ENCODE measurements at regions not wholly inside any gene's neighbourhood (a gene's known extent, or its start where the extent isn't known, plus 50 kb on each side); places are given as distances from the start of the nearest gene placed in this dataset.

- intact Hi-C loops (cut with micrococcal nuclease) = no loop called here
- H3K9me3 Mint-ChIP-seq = no peaks in the 10 kb centered on the region
- no peaks in the 10 kb centered on the region for H3K27me3 Mint-ChIP-seq (ENCODE audit: low read depth)
- no peak for DNase-seq (ENCODE audit: low spot score)
- no peaks in the 10 kb centered on the region for H3K36me3 Mint-ChIP-seq (ENCODE audit: low read depth)
- no peaks in the 10 kb centered on the region for H3K4me1 Mint-ChIP-seq (ENCODE audit: low read depth)
- no peak overlapping the region for H3K27ac Mint-ChIP-seq
- H3K4me3 Mint-ChIP-seq (ENCODE audit: low read depth) = no peak overlapping the region
Measured at GRCh38 chr7:15998617-15999016, 312.1 kb upstream of the MEOX2 start.

DNA sequence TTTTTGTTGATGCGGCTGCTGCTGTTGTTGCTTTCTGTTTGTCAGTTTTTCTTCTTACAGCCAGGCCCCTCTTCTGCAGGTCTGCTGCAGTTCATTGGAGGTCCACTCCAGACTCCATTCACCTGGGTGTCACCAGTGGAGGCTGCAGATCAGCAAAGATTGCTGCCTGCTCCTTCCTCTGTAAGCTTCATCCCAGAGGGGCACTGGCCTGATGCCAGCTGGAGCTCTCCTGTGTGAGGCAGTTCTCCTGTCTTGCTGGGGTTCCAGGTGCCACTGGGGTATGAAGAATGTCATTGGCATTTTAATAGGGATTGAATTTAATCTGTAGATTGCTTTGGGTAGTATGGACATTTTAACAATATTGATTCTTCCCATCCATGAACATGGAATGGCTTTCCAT, 308.5 kb upstream of the MEOX2 start:
- Mint-ChIP-seq H3K36me3 (ENCODE audit: low read depth) (no peaks in the 10 kb centered on the region), H3K27me3 (ENCODE audit: low read depth) (no peaks in the 10 kb centered on the region), H3K27ac (no peak overlapping the region), H3K9me3 (no peaks in the 10 kb centered on the region), H3K4me1 (ENCODE audit: low read depth) (no peaks in the 10 kb centered on the region), H3K4me3 (ENCODE audit: low read depth) (no peak overlapping the region)
- intact Hi-C loops (cut with micrococcal nuclease) = no loop called here
- no peak for DNase-seq (ENCODE audit: low spot score)

GRCh38 chr7:15989194-15989593, 302.7 kb upstream of the MEOX2 start:
- Mint-ChIP-seq H3K27me3 (ENCODE audit: low read depth) (no peaks in the 10 kb centered on the region), H3K4me3 (ENCODE audit: low read depth) (no peak overlapping the region), H3K4me1 (ENCODE audit: low read depth) (no peaks in the 10 kb centered on the region), H3K27ac (no peak overlapping the region), H3K36me3 (ENCODE audit: low read depth) (no peaks in the 10 kb centered on the region), H3K9me3 (no peaks in the 10 kb centered on the region)
- intact Hi-C loops (cut with micrococcal nuclease) = no loop called here
- no peak for DNase-seq (ENCODE audit: low spot score)

GRCh38 chr7:15985587-15986384, 299.3 kb upstream of the MEOX2 start:
- intact Hi-C loops (cut with micrococcal nuclease) = no loop called here
- Mint-ChIP-seq H3K27ac (no peak overlapping the region), H3K4me3 (ENCODE audit: low read depth) (no peak overlapping the region), H3K4me1 (ENCODE audit: low read depth) (no peaks in the 10 kb centered on the region), H3K9me3 (no peaks in the 10 kb centered on the region), H3K36me3 (ENCODE audit: low read depth) (no peaks in the 10 kb centered on the region), H3K27me3 (ENCODE audit: low read depth) (no peaks in the 10 kb centered on the region)
- DNase-seq (ENCODE audit: low spot score) = no peak

GRCh38 chr7:15977663-15978062, 291.2 kb upstream of the MEOX2 start:
- Mint-ChIP-seq H3K27me3 (ENCODE audit: low read depth) (no peaks in the 10 kb centered on the region), H3K4me3 (ENCODE audit: low read depth) (no peak overlapping the region), H3K36me3 (ENCODE audit: low read depth) (no peaks in the 10 kb centered on the region), H3K4me1 (ENCODE audit: low read depth) (no peaks in the 10 kb centered on the region), H3K27ac (no peak overlapping the region), H3K9me3 (no peaks in the 10 kb centered on the region)
- intact Hi-C loops (cut with micrococcal nuclease) = no loop called here
- no peak for DNase-seq (ENCODE audit: low spot score)

DNA sequence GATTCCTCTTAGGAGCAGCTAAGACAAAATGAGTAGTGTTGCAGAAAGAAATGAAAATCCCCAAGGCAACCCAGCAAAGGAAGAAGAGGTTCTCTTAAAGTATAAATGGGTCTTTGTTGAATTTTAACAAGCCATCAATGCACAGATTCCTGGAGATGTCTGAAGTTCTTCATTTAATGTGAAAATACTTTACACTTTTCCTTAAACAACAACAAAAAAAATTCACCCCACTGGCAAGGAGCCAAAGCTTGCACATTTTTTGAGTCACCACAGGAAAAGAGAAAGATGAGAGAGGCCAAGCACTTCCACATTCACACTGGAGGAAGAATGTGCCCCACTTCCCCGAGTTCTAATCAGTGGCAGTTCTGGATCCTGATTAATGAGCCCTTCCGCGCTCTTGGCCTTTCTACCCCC, 286.4 kb upstream of the MEOX2 start:
- DNase-seq (ENCODE audit: low spot score) = no peak
- Mint-ChIP-seq H3K4me3 (ENCODE audit: low read depth) (no peak overlapping the region), H3K4me1 (ENCODE audit: low read depth) (no peaks in the 10 kb centered on the region), H3K27me3 (ENCODE audit: low read depth) (no peaks in the 10 kb centered on the region), H3K27ac (no peak overlapping the region), H3K9me3 (no peaks in the 10 kb centered on the region), H3K36me3 (ENCODE audit: low read depth) (no peaks in the 10 kb centered on the region)
- intact Hi-C loops (cut with micrococcal nuclease) = no loop called here

DNA sequence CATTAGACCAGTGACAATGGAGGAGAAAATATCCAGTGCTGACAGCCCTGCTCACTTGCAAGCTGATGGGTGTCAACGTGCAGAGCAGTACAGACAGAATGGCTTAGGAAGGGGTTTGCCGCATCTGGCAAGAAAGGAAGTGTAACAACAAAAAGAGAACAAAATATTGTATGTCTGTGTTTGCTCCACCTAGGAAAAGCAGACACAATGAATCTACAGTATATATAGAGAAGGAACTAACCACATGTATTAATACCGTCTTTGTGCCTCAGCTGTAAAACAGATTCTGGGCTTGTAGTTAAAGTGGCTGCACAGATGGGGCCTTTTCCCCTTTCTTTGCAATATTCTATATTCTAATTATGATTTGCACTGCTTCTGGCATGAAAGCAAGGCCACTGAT, 281.1 kb upstream of the MEOX2 start:
- no peak overlapping the region for H3K27ac Mint-ChIP-seq
- no peaks in the 10 kb centered on the region for H3K4me1 Mint-ChIP-seq (ENCODE audit: low read depth)
- no peak overlapping the region for H3K4me3 Mint-ChIP-seq (ENCODE audit: low read depth)
- H3K27me3 Mint-ChIP-seq (ENCODE audit: low read depth) = no peaks in the 10 kb centered on the region
- intact Hi-C loops (cut with micrococcal nuclease) = no loop called here
- no peak for DNase-seq (ENCODE audit: low spot score)
- no peaks in the 10 kb centered on the region for H3K9me3 Mint-ChIP-seq
- H3K36me3 Mint-ChIP-seq (ENCODE audit: low read depth) = no peaks in the 10 kb centered on the region

GRCh38 chr7:15967121-15967520, 280.6 kb upstream of the MEOX2 start:
- H3K36me3 Mint-ChIP-seq (ENCODE audit: low read depth) = no peaks in the 10 kb centered on the region
- H3K4me1 Mint-ChIP-seq (ENCODE audit: low read depth) = no peaks in the 10 kb centered on the region
- H3K27me3 Mint-ChIP-seq (ENCODE audit: low read depth) = no peaks in the 10 kb centered on the region
- DNase-seq (ENCODE audit: low spot score) = no peak
- no peaks in the 10 kb centered on the region for H3K9me3 Mint-ChIP-seq
- H3K27ac Mint-ChIP-seq = no peak overlapping the region
- intact Hi-C loops (cut with micrococcal nuclease) = no loop called here
- no peak overlapping the region for H3K4me3 Mint-ChIP-seq (ENCODE audit: low read depth)

- H3K4me3 Mint-ChIP-seq (ENCODE audit: low read depth) = no peak overlapping the region
- H3K27me3 Mint-ChIP-seq (ENCODE audit: low read depth) = no peaks in the 10 kb centered on the region
- H3K9me3 Mint-ChIP-seq = no peaks in the 10 kb centered on the region
- no peaks in the 10 kb centered on the region for H3K4me1 Mint-ChIP-seq (ENCODE audit: low read depth)
- H3K27ac Mint-ChIP-seq = no peak overlapping the region
- no peak for DNase-seq (ENCODE audit: low spot score)
- intact Hi-C loops (cut with micrococcal nuclease) = no loop called here
- no peaks in the 10 kb centered on the region for H3K36me3 Mint-ChIP-seq (ENCODE audit: low read depth)
Measured at GRCh38 chr7:15963206-15963605, 276.7 kb upstream of the MEOX2 start.

DNA sequence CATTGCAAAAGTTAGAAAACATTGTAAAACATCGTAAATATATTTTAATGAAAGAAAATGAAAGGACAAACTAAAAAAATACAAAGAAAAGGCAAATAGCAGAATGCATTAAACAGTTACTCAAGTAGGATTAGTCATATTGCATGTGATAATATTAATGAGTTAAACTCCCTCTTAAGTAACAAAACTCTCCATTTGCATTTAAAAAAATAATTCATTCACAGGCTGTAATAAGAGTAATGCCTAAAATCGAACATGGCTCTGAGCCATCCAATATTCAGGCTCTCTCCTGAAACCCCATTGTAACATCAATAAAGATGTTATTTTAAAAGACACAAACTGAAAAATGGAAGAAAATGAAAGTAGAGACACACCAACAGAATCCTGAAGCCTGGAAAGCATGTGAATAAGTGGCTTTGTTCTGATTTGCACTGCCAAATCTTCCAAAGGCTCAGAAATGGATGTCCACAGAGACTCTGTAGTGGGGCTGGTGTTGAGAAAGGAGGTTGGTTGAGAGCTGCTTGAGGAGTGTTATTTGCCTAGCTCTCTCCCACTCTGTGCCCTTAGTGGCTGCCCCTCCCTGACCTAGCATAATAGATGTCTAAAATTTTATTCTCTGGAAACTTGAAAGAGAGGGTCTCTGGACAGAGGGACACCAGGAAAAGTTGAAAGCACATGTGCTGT, 268.3 kb upstream of the MEOX2 start:
- H3K36me3 Mint-ChIP-seq (ENCODE audit: low read depth) = no peaks in the 10 kb centered on the region
- intact Hi-C loops (cut with micrococcal nuclease) = no loop called here
- H3K27me3 Mint-ChIP-seq (ENCODE audit: low read depth) = no peaks in the 10 kb centered on the region
- H3K4me3 Mint-ChIP-seq (ENCODE audit: low read depth) = no peak overlapping the region
- no peak overlapping the region for H3K27ac Mint-ChIP-seq
- DNase-seq (ENCODE audit: low spot score) = no peak
- peaks cover 23% of the 10 kb centered on the region for H3K9me3 Mint-ChIP-seq
- no peaks in the 10 kb centered on the region for H3K4me1 Mint-ChIP-seq (ENCODE audit: low read depth)

- Mint-ChIP-seq H3K9me3 (peaks cover 12% of the 10 kb centered on the region), H3K36me3 (ENCODE audit: low read depth) (no peaks in the 10 kb centered on the region), H3K27me3 (ENCODE audit: low read depth) (no peaks in the 10 kb centered on the region), H3K4me1 (ENCODE audit: low read depth) (no peaks in the 10 kb centered on the region), H3K4me3 (ENCODE audit: low read depth) (no peak overlapping the region), H3K27ac (no peak overlapping the region)
- intact Hi-C loops (cut with micrococcal nuclease) = no loop called here
- no peak for DNase-seq (ENCODE audit: low spot score)
Measured at GRCh38 chr7:15950299-15950698, 263.8 kb upstream of the MEOX2 start.

GRCh38 chr7:15947754-15948153, 261.3 kb upstream of the MEOX2 start:
- no peak for DNase-seq (ENCODE audit: low spot score)
- H3K4me1 Mint-ChIP-seq (ENCODE audit: low read depth) = no peaks in the 10 kb centered on the region
- H3K9me3 Mint-ChIP-seq = no peaks in the 10 kb centered on the region
- no peaks in the 10 kb centered on the region for H3K36me3 Mint-ChIP-seq (ENCODE audit: low read depth)
- intact Hi-C loops (cut with micrococcal nuclease) = no loop called here
- no peak overlapping the region for H3K4me3 Mint-ChIP-seq (ENCODE audit: low read depth)
- H3K27me3 Mint-ChIP-seq (ENCODE audit: low read depth) = no peaks in the 10 kb centered on the region
- no peak overlapping the region for H3K27ac Mint-ChIP-seq

DNA sequence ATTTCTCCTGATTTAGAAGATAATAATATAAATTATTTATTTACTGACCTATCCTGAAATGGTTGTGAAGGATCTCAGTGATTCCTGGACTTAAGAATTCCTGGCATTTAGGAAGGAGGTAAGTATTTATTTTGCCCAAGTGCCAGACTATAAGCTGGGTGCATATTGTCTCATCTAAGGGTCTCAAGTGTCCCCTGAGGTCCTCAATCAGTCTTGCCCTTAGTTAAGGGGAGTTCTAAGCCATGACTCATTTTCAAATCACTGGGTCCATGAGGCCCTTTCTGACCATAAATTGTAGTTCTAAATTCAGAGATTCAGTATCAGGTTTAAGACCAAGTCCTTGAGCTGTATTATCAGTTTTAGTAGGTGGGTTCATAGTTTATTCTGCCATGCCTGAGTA, 251.6 kb upstream of the MEOX2 start:
- no peaks in the 10 kb centered on the region for H3K36me3 Mint-ChIP-seq (ENCODE audit: low read depth)
- no peak for DNase-seq (ENCODE audit: low spot score)
- peaks cover 4% of the 10 kb centered on the region for H3K9me3 Mint-ChIP-seq
- no peak overlapping the region for H3K27ac Mint-ChIP-seq
- intact Hi-C loops (cut with micrococcal nuclease) = no loop called here
- H3K4me1 Mint-ChIP-seq (ENCODE audit: low read depth) = no peaks in the 10 kb centered on the region
- no peak overlapping the region for H3K4me3 Mint-ChIP-seq (ENCODE audit: low read depth)
- no peaks in the 10 kb centered on the region for H3K27me3 Mint-ChIP-seq (ENCODE audit: low read depth)

All from activated T-helper 2 cell treated with anti-CD3 and anti-CD28 coated beads, Interferon-gamma antibody, Interleukin-2, Interleukin-4, amounts not matched to agents 10 μg/mL and 5 μg/mL and 100 μg/mL, durations not matched to agents 14 hours and 24 hours and 36 hours (primary cell).